NB4 (cell line): ENCODE measurements at regions not wholly inside any gene's neighbourhood (a gene's known extent, or its start where the extent isn't known, plus 50 kb on each side); places are given as distances from the start of the nearest gene placed in this dataset.
"Not testable (repeated sequence)": the region's sequence is repeated elsewhere in the genome, so short reads cannot be mapped to it uniquely, and the experiment has no call there.

Source experiments
- DNase-seq: peaks from one replicate; pipeline ENCODE4 v3.0.0; 2010; ENCODE audit warnings: low read depth
- H3K4me3 ChIP-seq: one replicate; pipeline ENCODE4 v1.5.1; 2011; ENCODE audit warnings: mild to moderate bottlenecking, low read depth, low read length, moderate library complexity
- MAX ChIP-seq: IDR thresholded peaks from 2 replicates; pipeline ENCODE4 v1.6.1; 2011; ENCODE audit warnings: low read depth, low read length
- MYC ChIP-seq: IDR thresholded peaks from 2 replicates; pipeline ENCODE4 v1.6.1; 2011; ENCODE audit warnings: low read depth, low read length
- POLR2A ChIP-seq: IDR thresholded peaks from 2 replicates; pipeline ENCODE4 v1.6.1; 2011; ENCODE audit warnings: mild to moderate bottlenecking; ENCODE audit not compliant: insufficient read length; ENCODE audit errors: extremely low read depth
- TF ChIP-seq, protein P1 (sequence below): IDR thresholded peaks from one replicate; pipeline ENCODE4 v1.5.1; 2012; ENCODE audit warnings: low read depth, low read length

DNA sequence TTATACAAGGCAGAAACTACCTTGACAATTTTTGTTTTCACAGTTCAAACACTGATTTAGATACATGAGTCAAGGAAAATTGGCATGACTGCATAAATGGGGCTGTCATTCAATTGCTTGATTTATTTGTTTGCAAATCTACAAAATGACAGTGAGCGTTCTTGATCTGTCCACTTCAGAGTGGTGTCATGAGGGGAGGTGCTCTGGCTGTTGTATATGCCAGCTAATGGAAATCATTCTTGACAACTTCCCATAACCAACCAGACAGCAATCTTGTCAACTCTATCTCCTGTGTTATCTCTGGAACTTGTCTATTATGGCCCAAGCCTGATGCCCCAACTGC is 120.6 kb upstream of the UGP2 start:
- H3K4me3 ChIP-seq: no peak overlapping the region
- TF ChIP-seq POLR2A (no peak), MYC (no peak), MAX (no peak)
- TF ChIP-seq, protein P1, sequence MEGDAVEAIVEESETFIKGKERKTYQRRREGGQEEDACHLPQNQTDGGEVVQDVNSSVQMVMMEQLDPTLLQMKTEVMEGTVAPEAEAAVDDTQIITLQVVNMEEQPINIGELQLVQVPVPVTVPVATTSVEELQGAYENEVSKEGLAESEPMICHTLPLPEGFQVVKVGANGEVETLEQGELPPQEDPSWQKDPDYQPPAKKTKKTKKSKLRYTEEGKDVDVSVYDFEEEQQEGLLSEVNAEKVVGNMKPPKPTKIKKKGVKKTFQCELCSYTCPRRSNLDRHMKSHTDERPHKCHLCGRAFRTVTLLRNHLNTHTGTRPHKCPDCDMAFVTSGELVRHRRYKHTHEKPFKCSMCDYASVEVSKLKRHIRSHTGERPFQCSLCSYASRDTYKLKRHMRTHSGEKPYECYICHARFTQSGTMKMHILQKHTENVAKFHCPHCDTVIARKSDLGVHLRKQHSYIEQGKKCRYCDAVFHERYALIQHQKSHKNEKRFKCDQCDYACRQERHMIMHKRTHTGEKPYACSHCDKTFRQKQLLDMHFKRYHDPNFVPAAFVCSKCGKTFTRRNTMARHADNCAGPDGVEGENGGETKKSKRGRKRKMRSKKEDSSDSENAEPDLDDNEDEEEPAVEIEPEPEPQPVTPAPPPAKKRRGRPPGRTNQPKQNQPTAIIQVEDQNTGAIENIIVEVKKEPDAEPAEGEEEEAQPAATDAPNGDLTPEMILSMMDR: no peak
- DNase-seq: no peak

GRCh38 chr2:63722284-63722683 is 119.4 kb upstream of the UGP2 start:
- not testable (repeated sequence) for DNase-seq, H3K4me3 ChIP-seq

DNA sequence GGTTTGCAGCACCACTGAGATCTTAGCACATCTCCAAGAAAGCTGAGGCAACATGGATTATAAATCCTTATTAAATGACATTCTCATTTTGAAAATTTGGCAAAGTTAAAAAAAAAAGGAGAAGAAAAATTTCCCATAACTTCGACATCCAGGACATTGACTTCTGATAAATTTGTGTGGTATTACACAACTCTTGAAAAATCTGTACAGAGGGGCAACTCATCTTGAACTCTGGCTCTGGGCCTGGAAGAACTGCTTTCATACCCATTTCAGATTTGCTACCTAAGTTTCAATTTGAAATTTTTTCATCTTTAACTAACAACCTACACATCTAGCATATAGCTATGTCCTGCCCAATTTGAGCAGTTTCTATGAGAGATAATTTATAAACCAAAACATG is 118.0 kb upstream of the UGP2 start:
- no peak for DNase-seq
- TF ChIP-seq MYC: no peak
- TF ChIP-seq, protein P1: no peak
- no peak for TF ChIP-seq POLR2A
- TF ChIP-seq MAX: no peak

DNA sequence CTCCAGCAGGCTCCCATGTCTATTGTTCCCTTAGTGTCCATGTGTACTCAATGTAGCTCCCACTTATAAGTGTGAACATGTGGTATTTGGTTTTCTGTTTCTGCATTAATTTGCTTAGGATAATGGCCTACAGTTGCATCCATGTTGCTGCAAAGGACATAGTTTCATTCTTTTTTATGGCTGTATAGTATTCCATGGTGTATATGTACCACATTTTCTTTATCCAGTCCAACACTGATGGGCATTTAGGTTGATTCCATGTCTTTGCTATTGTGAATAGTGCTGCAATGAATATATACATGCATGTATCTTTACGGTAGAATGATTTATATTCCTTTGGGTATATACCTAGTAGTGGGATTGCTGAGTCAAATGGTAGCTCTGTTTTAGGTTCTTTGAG is 116.5 kb upstream of the UGP2 start:
- not testable (repeated sequence) for H3K4me3 ChIP-seq, DNase-seq

More for the DNA sequence above, 118.0 kb upstream of the UGP2 start:
- no peak overlapping the region for H3K4me3 ChIP-seq

DNA sequence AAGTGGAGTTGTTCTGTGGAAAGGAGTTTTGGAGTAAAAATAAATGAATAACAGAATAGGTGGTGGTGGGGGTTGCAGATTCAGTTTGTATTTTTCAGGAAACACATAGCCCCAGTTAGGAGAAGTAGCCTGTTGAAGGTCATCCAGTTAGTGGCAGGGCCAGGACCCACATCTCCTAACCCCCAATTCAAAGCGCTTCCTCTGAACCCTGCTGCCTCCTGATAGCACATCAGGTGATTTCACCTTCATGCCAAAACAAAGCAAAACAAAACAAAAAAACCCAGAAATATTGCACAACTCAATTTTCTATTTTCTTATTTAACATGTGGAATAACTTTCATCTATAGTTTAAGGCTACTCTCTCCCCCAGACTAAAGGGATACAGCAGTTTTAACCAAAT is 112.3 kb upstream of the UGP2 start:
- DNase-seq: no peak
- H3K4me3 ChIP-seq: no peak overlapping the region
- TF ChIP-seq POLR2A (no peak), MAX (no peak), MYC (no peak)
- TF ChIP-seq, protein P1: no peak

DNA sequence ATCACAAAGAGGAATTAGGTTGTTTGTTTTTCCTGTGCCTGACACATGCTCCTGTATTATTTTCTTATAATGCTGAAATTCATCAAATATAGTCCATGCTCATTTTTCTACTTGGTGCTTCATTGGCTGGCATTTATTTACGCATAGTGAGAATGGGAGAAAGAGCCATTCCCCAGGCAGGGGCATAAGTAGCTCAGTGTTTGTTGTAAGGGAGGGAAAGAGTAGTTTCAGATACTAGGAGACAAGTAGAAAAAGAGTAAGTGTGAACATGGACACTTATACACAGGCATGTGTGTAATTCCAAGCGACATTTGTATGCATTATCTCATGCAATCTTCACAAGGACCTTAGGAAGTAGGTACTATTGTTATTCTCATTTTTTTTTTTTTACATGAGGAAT is 111.9 kb upstream of the UGP2 start:
- no peak for DNase-seq
- no peak overlapping the region for H3K4me3 ChIP-seq
- TF ChIP-seq, protein P1: no peak
- TF ChIP-seq MYC: no peak
- TF ChIP-seq MAX: no peak
- TF ChIP-seq POLR2A: no peak

GRCh38 chr2:63734510-63734909 is 107.2 kb upstream of the UGP2 start:
- TF ChIP-seq MYC (no peak), MAX (no peak), POLR2A (no peak)
- TF ChIP-seq, protein P1: no peak
- H3K4me3 ChIP-seq: no peak overlapping the region
- no peak for DNase-seq
